COLO668 (cell line): ENCODE measurements at regions not wholly inside any gene's neighbourhood (a gene's known extent, or its start where the extent isn't known, plus 50 kb on each side); places are given as distances from the start of the nearest gene placed in this dataset.

ENCODE experiments used
- DNase-seq: peaks from one replicate; lab custom pipeline; 2025; ENCODE audit not compliant: unreplicated experiment; lab: John Stamatoyannopoulos, UW

DNA sequence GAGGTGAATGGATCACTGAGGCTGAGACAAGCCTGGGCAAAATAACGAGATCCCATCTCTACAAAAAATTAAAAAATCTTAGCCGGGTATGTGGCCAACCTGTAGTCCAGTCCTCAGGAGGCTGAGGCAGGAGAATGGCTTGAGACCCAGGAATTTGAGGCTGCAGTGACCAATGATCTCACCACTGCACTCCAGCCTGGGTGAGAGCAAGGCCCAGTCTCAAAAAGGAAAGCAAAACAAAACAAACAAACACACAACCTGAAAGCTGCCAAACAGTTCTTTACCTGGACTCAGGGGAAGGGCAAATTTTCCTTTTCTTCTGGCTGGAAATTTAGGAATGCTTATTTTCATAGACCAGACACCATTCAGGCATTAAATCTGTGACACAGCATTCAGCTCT is 163.1 kb upstream of the FAT1 start:
- no peak for DNase-seq

DNA sequence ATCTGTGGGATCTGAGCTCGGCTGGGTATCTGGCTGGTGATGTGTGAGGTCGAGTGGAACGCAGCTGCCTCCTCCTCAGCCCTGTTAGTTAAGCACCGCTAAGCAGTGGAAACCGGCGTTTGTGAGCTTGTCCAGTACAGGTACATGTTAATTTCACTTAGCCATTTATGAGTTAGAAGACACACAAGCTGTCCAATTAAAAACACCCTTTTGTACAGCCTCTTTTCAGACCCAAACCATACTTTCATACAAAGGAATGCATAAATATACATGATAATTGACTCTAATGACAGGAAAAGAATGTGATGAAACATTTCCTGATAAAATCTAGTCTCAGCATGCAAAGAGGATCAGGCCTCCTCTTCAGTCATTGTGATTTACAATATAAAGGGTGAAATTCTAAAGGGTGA is 163.6 kb upstream of the FAT1 start:
- no peak for DNase-seq

DNA sequence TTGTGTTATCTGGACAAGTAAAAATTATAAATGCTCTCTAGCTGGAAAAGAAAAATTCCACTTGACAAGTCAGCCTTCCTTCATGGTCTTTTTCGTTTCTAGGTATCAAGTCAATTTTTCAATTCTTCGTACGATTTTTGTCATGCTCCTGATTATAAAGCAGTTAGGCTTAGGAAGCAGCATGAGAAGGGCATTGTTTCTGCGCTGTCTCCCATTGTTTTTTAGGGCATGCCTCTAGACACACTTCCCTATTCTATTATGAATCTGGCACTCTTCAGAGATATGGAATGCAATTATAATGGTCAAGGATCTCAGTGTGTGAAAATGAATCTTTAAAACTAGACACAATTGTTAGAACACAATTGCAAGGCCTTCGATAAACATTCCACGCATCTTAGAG is 164.1 kb upstream of the FAT1 start:
- DNase-seq: no peak

DNA sequence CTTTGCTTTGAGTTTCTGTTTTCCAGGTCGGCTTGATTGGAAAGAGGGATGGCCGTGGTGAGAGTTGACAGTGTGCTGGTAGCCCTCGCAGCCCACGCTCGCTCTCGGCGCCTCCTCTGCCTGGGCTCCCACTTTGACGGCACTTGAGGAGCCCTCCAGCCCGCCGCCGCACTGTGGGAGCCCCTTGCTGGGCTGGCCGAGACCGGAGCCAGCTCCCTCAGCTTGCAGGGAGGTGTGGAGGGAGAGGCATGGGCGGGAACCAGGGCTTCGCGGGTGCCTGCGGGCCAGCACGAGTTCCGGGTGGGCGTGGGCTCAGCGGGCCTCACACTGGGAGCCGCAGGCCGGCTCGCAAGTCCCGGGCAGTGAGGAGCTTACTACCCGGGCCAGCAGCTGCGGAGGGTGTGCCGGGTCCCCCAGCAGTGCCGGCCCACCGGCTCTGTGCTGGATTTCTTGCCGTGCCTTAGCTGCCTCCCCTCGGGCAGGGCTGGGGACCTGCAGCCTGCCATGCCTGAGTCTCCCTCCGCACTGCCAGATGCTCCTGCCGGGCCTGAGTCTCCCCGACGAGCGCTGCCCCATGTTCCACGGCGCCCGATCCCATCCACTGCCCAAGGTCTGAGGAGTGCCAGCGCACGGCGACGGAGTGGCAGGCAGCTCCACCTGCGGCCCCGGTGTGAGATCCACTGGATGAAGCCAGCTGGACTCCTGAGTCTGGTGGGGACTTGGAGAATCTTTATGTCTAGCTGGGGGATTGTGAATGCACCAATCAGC is 166.4 kb upstream of the FAT1 start:
- no peak for DNase-seq

DNA sequence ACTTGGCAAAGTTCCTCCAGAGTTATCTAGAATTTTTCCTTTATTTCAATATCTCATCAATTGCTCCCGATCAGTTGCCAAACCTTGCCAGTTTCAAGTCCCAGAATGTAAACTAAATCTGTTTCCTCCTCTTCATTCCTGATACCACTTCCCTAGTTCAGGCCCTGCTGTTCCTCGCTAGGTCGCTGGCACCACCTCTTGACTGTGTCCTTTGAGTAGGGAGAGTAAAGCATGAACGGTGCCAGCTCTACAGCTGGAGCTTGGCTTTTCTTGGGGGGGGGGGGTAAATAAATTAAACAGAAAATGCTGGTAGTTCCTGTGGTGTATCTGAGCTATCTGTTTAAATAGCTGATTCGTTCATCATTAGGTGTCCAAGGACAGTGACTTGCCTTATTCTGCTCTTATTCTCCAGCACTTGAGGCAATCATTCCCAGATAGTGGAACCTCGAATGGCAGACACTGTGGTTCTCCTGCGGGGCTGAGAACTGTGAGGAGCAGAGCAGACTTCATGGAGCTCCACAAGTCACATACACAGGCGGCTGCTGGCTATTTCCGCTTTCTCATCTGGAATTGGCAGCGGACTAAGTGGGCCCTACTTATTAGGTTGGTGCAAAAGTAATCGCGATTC is 168.3 kb upstream of the FAT1 start:
- no peak for DNase-seq

DNA sequence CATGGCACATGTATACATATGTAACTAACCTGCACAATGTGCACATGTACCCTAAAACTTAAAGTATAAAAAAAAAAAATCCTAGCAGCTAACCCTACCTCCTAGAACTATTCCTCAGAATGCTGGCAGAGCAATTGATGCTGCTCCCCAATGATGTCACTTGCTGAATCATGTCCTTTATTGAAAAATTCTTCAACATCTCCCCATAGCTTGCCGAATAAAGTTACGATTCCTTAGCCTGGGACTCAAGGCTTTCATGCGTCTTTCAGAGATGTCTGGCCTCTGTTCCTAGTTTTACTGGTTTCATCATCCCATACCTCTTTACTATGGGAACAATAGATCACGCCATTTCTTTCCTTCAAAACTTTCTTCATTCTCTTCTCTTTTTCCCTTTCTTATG is 174.7 kb upstream of the FAT1 start:
- no peak for DNase-seq

DNA sequence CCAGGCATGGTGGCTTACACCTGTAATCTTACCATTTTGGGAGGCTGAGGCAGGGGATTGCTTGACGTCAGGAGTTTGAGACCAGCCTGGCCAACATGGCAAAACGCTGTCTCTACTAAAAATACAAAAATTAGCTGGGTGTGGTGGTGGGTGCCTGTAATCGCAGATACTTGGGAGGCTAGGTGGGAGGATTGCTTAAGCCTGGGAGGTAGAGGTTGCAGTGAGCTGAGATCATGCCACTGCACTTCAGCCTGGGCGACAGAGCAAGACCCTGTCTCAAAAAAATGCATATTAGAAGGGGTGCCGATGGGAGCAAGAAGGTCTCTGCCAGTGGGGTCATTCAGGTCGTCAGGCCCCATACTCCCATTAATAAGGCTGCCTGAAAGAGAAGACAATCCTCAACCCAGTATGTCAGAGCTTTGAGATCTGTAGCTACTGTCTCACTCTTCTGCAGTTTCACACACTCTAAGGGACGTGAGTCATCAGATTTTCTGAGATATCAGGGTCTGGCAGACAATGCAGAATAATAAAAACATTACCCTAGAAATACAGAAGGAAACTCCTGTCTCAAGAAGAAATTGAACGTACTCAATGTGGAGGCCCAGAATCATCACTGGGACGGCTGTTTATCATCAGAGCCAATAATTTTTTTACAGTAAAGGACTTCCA is 176.7 kb upstream of the FAT1 start:
- DNase-seq: no peak

DNA sequence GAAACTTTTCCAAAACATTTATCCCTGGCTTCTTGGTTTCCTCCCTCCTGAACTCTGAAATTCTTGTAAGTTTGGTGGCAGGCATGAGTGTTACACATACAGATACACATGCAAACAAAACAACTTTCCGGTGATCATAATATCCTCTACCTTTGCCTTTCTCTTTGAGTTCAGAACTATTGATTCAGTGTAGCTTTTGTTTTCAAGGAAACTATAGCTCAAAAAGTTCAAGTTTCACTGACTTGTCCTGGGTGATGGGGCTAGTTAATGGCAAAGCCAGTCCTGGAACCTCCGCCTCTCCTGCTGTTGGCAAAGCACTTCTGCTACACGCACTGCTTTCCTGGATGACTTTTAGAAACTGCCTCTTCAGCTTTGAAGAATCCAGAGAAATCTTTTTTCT is 177.3 kb upstream of the FAT1 start:
- DNase-seq: no peak

DNA sequence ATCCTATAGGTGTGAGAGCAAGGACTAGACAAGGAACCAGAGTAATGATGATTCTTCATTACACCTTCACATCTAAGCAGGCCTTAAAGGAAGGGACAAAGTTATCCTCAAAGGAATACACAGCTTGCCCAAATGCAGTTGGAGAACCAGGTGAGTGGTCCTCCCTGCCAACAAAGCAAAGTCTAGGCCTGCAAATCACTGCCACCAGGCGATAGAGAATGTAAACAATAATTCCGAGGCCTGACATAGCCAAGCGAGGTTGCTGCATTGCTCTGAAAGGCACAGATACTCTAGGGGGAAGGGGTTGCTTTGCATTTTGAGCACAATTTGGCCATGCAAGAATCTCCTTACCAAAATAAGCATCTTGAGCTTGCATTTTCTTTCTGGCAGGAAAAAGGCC is 178.2 kb upstream of the FAT1 start:
- no peak for DNase-seq

DNA sequence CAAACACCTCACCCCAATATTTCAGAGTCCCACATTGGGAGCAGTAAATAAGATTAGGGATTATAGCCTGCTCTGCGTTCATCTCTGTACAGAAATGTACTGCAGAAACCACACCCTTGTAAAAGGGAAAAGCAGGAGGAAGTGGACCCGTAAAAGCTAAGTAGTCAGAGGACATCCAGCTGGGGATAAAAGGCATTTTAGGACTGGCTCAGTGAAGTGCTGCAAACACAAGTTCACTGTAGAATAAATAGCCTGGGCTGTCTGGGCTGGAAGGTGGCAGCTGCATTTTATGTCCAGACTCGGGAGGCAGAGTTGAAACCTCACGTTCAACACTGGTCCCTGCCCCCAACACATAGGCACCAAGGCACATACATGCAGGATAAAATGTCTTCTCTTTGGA is 178.7 kb upstream of the FAT1 start:
- DNase-seq: no peak

DNA sequence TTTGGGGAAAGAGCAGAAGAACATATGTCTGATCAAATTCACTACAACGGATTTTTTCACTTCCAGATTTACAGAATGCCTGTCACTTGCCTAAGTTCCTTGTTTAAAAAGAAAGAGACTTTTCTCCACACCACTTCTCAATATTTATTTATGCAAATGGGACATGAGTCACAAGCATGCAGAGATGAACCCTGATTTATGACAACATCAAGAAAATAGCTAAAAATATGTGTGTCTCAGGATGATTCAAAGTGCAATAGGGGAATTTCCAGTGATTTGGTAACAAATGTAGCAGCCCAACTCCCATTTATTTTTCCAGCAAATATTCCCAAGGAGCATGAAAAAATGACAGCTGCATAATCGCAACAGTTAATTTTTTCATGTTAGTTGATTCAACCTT is 180.4 kb upstream of the FAT1 start:
- no peak for DNase-seq

DNA sequence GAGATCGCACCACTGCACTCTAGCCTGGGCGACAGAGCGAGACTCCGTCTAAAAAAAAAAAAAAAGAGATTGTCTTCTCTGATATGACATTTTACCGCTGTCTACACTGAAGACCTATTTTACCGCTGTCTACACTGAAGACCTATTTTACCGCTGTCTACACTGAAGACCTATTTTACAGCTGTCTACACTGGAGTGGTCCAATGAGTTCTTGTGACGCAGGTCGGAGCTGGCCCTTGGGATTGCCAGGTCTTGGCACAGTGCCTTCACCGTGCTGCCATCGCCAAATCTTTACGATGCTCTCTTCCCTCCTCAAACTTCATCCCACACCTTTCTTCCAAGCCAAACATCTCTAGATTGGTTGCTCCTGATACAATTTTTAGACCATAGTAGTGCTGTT is 183.1 kb upstream of the FAT1 start:
- no peak for DNase-seq

DNA sequence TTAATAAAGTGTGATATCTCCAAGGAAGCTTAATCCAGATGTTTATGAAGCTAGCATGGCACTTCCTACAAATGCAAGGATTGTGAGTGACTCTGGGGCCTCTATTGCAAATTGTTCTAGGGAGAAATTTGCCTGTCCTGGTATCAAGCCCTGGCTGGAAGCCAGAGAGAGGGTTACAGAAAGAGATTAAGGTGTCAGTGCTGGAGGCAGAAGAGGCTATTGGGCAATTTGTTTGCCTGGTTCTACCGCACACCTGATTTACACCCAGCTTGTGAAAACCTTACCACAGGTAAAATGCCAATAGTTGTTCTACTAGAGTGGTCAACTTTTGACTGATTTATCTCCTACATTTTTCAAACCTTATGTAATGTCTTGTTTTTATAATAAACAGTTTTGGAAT is 186.7 kb upstream of the FAT1 start:
- no peak for DNase-seq

DNA sequence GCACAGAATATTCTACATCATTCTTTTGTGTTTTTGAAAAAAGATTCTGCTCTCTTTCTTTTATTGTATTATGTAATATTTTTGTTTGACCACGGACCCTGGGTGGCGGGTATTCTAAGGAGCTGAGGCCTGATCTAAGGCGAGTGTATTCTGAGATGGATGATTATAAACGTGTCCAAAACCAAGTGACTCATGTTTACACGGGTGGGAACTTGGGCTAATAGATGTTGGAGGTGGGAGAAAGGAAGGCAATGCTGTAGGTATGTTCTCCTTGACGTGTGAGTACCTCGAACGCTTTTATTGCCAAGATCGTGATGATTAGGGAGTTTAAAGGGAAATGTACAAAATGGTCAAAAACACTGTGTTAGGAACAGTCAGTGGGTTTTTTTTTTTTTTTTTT is 188.9 kb upstream of the FAT1 start:
- DNase-seq: no peak

DNA sequence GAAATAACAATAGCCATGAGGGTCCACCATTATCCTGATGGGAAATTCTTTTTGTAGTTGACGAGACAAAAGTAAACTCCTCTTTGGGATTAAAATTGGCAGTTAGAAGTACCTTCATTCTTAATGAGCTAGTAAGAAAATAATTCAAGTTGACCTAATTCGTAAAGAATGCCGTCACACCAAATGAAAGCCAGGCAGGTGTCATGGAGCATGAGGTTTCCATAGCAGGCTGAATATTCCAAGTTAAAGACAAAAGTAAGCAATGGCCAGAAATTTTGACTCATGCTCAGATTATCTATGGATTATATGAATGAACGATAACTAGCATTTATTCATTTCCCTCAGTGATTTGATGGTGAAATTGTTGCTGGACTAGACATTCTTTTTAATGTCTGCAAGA is 192.2 kb upstream of the FAT1 start:
- DNase-seq: no peak

DNA sequence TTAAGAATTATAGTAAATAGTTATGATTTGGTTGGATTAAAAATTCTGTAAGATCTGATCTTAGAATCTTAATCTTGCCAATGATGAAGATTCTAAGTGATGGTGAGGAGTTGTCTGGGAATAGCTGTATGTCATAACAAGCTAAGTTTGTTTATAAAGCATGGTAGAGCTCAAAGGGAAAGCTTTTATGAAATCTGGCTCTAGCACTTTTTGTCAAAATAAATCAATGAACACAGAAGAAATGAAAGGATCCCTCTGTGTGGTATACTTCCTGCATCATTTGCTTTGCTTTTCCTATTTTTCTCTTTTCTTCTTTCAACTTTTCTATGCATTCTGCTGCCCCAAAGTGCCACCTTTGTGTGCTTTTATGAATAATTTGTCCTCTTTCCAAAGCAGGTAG is 193.5 kb upstream of the FAT1 start:
- no peak for DNase-seq

DNA sequence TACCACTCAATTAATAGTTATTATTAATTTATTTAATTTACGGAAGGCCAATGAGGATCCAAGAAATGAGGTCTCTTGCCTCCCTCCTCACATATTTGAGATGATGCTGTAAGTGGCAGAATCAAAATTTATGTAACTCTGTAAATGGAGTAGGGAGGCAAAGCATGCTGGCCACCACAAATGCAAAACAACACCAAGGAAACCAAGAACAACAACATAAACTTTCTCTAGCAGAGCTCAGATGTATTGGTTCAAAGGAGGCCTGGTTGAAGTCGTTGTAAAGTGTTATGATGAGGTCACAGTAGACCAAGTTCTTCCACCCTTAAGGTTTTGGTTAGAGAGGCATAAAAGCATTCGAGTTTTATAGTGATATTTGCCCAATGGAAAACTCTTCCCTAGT is 194.8 kb upstream of the FAT1 start:
- no peak for DNase-seq

DNA sequence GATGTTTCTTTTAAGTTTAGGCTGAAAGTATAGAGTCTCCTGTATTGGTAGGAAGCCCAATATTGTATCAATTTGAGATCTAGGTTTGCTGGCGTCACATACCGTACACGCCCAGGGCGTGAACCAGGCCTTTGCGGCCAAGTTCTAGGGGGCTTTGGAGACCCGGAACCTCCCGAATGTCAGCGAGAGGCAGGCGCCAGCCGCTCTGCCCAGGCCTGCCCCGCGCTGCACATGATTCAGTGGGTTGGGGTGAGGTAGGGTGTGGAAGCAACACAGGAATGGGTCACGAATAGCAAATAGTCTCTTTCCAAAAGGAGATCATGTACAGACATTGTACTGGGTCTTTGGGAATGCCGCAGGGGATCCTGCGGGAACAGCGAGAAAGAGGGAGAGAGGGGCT is 195.7 kb upstream of the FAT1 start:
- no peak for DNase-seq

DNA sequence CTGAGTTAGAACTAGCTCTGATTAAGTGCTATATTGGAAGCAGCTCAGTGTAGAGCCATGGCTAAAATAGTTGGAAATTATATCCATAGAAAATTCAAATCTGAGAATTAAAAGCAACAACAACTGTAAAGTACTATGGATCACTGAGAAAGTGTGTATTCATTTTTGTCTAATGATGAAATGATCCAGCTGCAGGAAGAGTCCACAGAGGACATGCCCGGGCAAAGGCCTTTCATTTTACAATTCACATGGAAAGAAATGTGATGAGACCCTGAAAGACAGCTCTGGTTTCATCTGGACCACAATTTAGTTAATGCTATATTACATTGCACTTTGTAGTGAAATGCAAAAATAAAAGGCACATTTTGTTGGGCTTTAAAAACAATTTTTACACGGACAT is 196.8 kb upstream of the FAT1 start:
- no peak for DNase-seq

DNA sequence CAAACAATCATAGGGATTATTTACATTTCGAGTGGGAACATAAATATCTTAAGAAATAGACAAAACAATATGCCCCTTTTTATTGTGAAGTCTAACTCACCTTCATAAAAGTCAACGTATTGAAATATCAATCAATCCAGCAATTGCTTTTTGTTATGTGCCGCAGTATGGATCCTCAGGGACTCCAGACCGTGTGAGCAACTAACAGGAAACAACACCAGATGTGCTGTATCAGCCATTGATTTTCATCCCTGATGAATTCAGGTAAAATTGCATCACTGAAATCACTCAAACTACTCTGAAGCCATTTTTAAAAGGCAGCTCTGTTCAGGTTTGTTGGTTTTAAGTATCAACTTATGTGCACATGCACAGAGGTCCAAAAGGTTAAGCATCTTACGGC is 197.3 kb upstream of the FAT1 start:
- DNase-seq: no peak

DNA sequence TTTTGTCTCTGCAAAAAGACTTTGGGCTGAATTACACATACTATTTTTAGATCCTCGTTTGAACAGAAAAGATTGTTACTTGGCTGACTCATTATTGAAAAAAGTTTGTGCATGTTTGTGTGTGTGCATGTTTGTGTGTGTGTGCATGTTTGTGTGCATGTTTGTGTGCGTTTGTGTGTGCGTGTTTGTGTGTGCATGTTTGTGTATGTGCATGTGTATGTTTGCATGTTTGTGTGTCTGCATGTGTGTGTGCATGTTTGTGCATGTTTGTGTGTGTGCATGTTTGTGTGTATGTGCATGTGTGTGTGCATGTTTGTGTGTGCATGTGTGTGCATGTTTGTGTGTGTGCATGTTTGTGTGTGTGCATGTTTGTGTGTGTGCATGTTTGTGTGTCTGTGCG is 201.1 kb upstream of the FAT1 start:
- no peak for DNase-seq

DNA sequence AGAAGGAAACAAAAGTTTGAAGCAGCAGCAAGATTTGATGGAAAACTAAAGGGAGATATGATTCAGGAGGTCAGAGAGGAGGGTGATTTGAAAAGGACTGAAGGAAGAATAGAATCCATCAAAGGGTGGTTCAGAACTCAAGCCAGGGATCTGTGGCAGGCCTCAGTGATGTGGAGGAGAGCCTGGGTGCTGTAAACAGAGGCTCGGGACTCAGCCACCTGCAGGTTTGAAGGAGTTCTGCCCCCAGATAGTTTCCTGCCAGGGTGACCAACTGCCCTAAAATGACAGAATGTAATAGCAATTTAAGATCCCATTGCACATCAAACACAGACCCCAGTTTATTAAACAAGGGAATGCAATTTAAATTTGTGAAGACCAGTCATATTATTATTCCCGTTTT is 204.0 kb upstream of the FAT1 start:
- no peak for DNase-seq

DNA sequence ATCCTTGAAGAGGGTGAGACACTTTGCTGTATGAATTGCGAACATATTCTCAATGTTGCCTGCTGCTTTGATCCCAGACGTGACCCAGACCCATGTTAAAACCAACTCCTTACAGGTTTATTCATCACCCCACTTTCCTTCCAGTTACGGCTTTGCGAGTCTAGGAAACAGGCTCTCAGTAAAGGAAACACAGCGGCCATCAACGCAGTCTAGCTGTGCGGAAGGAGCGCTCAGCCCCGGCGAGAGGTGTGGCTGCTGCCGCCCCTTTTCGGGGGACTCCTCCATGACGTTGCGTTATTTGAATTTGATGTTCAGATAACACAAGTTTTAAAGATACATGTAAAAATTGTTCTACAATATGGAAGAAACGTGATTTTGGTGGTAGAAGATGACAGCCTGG is 206.4 kb upstream of the FAT1 start:
- DNase-seq: no peak
